ENCODE measurements at regions not wholly inside any gene's neighbourhood (a gene's known extent, or its start where the extent isn't known, plus 50 kb on each side); places are given as distances from the start of the nearest gene placed in this dataset.

GRCh38 chr3:6124875-6125274 lies 736.0 kb upstream of the GRM7 start:
- Histone ChIP-seq H3K9ac (ENCODE audit: low read length) (no peak overlapping the region), H3K36me3 (ENCODE audit: insufficient read depth, low read length) (no peaks in the 10 kb centered on the region), H3K4me3 (ENCODE audit: insufficient read depth, low read depth, low read length) (no peak overlapping the region), H3K27me3 (ENCODE audit: insufficient read depth, low read length) (no peaks in the 10 kb centered on the region), H3K27ac (ENCODE audit: low read depth, low read length) (no peak overlapping the region), H2AFZ (ENCODE audit: low read depth, low read length) (no peak overlapping the region), H3K4me1 (ENCODE audit: insufficient read depth, low read length) (no peaks in the 10 kb centered on the region), H3K9me3 (ENCODE audit: insufficient read depth, low read depth, low read length) (no peaks in the 10 kb centered on the region), H4K20me1 (ENCODE audit: insufficient read depth, low read length) (no peaks in the 10 kb centered on the region), H3K79me2 (ENCODE audit: insufficient read depth, low read length) (no peaks in the 10 kb centered on the region), H3K4me2 (ENCODE audit: low read length) (no peak overlapping the region)
- Mint-ChIP-seq H3K36me3 (ENCODE audit: low read depth, unreplicated experiment) (no peaks in the 10 kb centered on the region), H3K9me3 (ENCODE audit: unreplicated experiment) (no peaks in the 10 kb centered on the region), H3K4me3 (ENCODE audit: unreplicated experiment) (no peak overlapping the region), H3K27me3 (ENCODE audit: low read depth, unreplicated experiment) (no peaks in the 10 kb centered on the region), H3K4me1 (ENCODE audit: low read depth, unreplicated experiment) (no peaks in the 10 kb centered on the region), H3K27ac (ENCODE audit: unreplicated experiment) (no peak overlapping the region)
- DNase-seq (ENCODE audit: low read depth) (no peak), FAIRE-seq (no peak)
- no peak for TF ChIP-seq EZH2 (IDR thresholded peaks at IDR 0.05; ENCODE audit: insufficient read depth, low read length)
- TF ChIP-seq CTCF (IDR thresholded peaks at IDR 0.05; ENCODE audit: insufficient read depth, low read depth, low read length): no peak

GRCh38 chr3:6125520-6125919 lies 735.4 kb upstream of the GRM7 start:
- Mint-ChIP-seq H3K36me3 (ENCODE audit: low read depth, unreplicated experiment) (no peaks in the 10 kb centered on the region), H3K4me1 (ENCODE audit: low read depth, unreplicated experiment) (no peaks in the 10 kb centered on the region), H3K27ac (ENCODE audit: unreplicated experiment) (no peak overlapping the region), H3K27me3 (ENCODE audit: low read depth, unreplicated experiment) (no peaks in the 10 kb centered on the region), H3K9me3 (ENCODE audit: unreplicated experiment) (no peaks in the 10 kb centered on the region), H3K4me3 (ENCODE audit: unreplicated experiment) (no peak overlapping the region)
- Histone ChIP-seq H3K79me2 (ENCODE audit: insufficient read depth, low read length) (no peaks in the 10 kb centered on the region), H3K4me2 (ENCODE audit: low read length) (no peak overlapping the region), H3K36me3 (ENCODE audit: insufficient read depth, low read length) (no peaks in the 10 kb centered on the region), H3K4me3 (ENCODE audit: insufficient read depth, low read depth, low read length) (no peak overlapping the region), H3K4me1 (ENCODE audit: insufficient read depth, low read length) (no peaks in the 10 kb centered on the region), H3K9me3 (ENCODE audit: insufficient read depth, low read depth, low read length) (no peaks in the 10 kb centered on the region), H4K20me1 (ENCODE audit: insufficient read depth, low read length) (no peaks in the 10 kb centered on the region), H3K27ac (ENCODE audit: low read depth, low read length) (no peak overlapping the region), H2AFZ (ENCODE audit: low read depth, low read length) (no peak overlapping the region), H3K9ac (ENCODE audit: low read length) (no peak overlapping the region), H3K27me3 (ENCODE audit: insufficient read depth, low read length) (no peaks in the 10 kb centered on the region)
- FAIRE-seq (no peak), DNase-seq (ENCODE audit: low read depth) (no peak)
- TF ChIP-seq CTCF (IDR thresholded peaks at IDR 0.05; ENCODE audit: insufficient read depth, low read depth, low read length) (no peak), EZH2 (IDR thresholded peaks at IDR 0.05; ENCODE audit: insufficient read depth, low read length) (no peak)

- H3K9me3 Mint-ChIP-seq (ENCODE audit: unreplicated experiment): peaks cover 1% of the 10 kb centered on the region
- H3K4me3 Mint-ChIP-seq (ENCODE audit: unreplicated experiment): no peak overlapping the region
- no peaks in the 10 kb centered on the region for H3K9me3 ChIP-seq (ENCODE audit: insufficient read depth, low read depth, low read length)
- H3K36me3 ChIP-seq (ENCODE audit: insufficient read depth, low read length): no peaks in the 10 kb centered on the region
- no peaks in the 10 kb centered on the region for H3K79me2 ChIP-seq (ENCODE audit: insufficient read depth, low read length)
- no peaks in the 10 kb centered on the region for H3K4me1 ChIP-seq (ENCODE audit: insufficient read depth, low read length)
- H3K36me3 Mint-ChIP-seq (ENCODE audit: low read depth, unreplicated experiment): no peaks in the 10 kb centered on the region
- no peak for DNase-seq (ENCODE audit: low read depth)
- no peak for FAIRE-seq
- TF ChIP-seq EZH2 (IDR thresholded peaks at IDR 0.05; ENCODE audit: insufficient read depth, low read length) (no peak), CTCF (IDR thresholded peaks at IDR 0.05; ENCODE audit: insufficient read depth, low read depth, low read length) (no peak)
- no peaks in the 10 kb centered on the region for H3K27me3 Mint-ChIP-seq (ENCODE audit: low read depth, unreplicated experiment)
- H3K9ac ChIP-seq (ENCODE audit: low read length): no peak overlapping the region
- no peak overlapping the region for H3K4me3 ChIP-seq (ENCODE audit: insufficient read depth, low read depth, low read length)
- H3K4me2 ChIP-seq (ENCODE audit: low read length): no peak overlapping the region
- no peak overlapping the region for H2AFZ ChIP-seq (ENCODE audit: low read depth, low read length)
- H3K27ac Mint-ChIP-seq (ENCODE audit: unreplicated experiment): no peak overlapping the region
- H4K20me1 ChIP-seq (ENCODE audit: insufficient read depth, low read length): no peaks in the 10 kb centered on the region
- H3K27ac ChIP-seq (ENCODE audit: low read depth, low read length): no peak overlapping the region
- H3K4me1 Mint-ChIP-seq (ENCODE audit: low read depth, unreplicated experiment): no peaks in the 10 kb centered on the region
- no peaks in the 10 kb centered on the region for H3K27me3 ChIP-seq (ENCODE audit: insufficient read depth, low read length)
Measured at GRCh38 chr3:6132684-6133432, 728.1 kb upstream of the GRM7 start.
